Cardiac septum (tissue), 1 donor: ENCODE measurements at regions not wholly inside any gene's neighbourhood (a gene's known extent, or its start where the extent isn't known, plus 50 kb on each side); places are given as distances from the start of the nearest gene placed in this dataset.

ENCODE experiments used
- DNase-seq: peaks from one replicate; pipeline ENCODE4 v3.0.0-alpha.2; 2020; ENCODE audit warnings: low spot score
- intact Hi-C: fragments of 100-400 bp; cut with DNase I; formaldehyde crosslinking; loops from one replicate; pipeline ENCODE4 v1.14.0; 2022
- donor health status: DM: no; HTN: no; CAD: no.

- DNase-seq, result no peak
- intact Hi-C loops, result no loop called here
These were observed 131.9 kb downstream of the ZNF326 start for GRCh38 chr1:90126834-90127233.

GRCh38 chr1:90122654-90123340, 127.9 kb downstream of the ZNF326 start:
- intact Hi-C loops, result no loop called here
- DNase-seq, result no peak

- no peak for DNase-seq
- intact Hi-C loops, result loop anchor here (10.0 kb wide), 1 partner anchor 1050 kb away; no protein-coding TSS in a partner anchor
These were observed 119.7 kb downstream of the ZNF326 start for GRCh38 chr1:90114521-90115141.

- no peak for DNase-seq
- intact Hi-C loops, result no loop called here
These were observed 113.1 kb downstream of the ZNF326 start for GRCh38 chr1:90107990-90108389.

GRCh38 chr1:90106311-90106710, 111.4 kb downstream of the ZNF326 start:
- intact Hi-C loops, result no loop called here

GRCh38 chr1:90104941-90105538, 110.1 kb downstream of the ZNF326 start:
- no peak for DNase-seq
- intact Hi-C loops, result no loop called here

More at GRCh38 chr1:90106311-90106710, 111.4 kb downstream of the ZNF326 start:
- no peak for DNase-seq

- DNase-seq, result no peak
- intact Hi-C loops, result no loop called here
These were observed 105.7 kb downstream of the ZNF326 start for GRCh38 chr1:90100566-90100965.

- intact Hi-C loops, result no loop called here
- DNase-seq, result no peak
These were observed 97.5 kb downstream of the ZNF326 start for GRCh38 chr1:90092441-90092840.
